ENCODE measurements at regions not wholly inside any gene's neighbourhood (a gene's known extent, or its start where the extent isn't known, plus 50 kb on each side); places are given as distances from the start of the nearest gene placed in this dataset.

DNA sequence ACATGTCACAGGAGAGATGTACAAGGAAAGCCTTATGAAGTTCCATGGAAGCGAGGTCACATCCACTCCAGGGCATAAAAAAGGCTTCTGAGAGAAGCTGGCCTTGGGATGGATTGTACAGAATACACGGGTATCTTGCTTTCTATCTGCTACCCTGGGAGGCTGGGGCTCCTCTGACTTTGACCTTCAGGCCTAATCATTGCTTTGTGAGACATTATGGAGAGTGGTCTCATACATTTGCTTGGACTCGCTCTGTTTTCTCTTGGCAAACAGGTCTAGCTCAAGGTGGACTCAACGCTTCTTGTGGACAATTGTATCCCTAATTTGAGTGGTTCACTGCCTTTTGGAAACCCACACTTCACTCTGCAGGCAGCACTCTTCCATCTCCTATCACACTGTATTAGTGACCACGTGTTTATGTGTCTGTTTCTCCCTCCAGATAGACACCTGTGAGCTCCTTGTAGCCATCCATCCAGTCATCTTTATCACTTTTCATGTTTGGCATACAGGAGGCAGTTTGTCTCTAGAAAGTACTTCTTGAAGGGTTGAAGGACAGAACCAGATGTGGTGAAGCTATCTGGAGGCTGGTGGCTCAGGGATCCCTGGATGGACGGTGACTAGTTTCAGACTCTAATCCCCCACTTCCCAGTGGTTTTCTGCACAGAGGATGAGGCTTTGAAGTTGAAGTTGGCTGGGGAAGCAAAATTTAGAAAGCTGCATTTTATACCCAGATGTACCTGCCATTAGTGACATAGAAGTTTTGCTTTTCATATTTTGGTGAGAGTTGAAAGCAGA lies 267.8 kb downstream of the CYRIA start (continued):
- no peak for TF ChIP-seq TEAD4 (IDR thresholded peaks at IDR 0.05; ENCODE audit: borderline replicate concordance, insufficient read depth)
- TF ChIP-seq IRF3 (IDR thresholded peaks at IDR 0.05; ENCODE audit: low read depth, low read length): no peak
- TF ChIP-seq, protein P1, sequence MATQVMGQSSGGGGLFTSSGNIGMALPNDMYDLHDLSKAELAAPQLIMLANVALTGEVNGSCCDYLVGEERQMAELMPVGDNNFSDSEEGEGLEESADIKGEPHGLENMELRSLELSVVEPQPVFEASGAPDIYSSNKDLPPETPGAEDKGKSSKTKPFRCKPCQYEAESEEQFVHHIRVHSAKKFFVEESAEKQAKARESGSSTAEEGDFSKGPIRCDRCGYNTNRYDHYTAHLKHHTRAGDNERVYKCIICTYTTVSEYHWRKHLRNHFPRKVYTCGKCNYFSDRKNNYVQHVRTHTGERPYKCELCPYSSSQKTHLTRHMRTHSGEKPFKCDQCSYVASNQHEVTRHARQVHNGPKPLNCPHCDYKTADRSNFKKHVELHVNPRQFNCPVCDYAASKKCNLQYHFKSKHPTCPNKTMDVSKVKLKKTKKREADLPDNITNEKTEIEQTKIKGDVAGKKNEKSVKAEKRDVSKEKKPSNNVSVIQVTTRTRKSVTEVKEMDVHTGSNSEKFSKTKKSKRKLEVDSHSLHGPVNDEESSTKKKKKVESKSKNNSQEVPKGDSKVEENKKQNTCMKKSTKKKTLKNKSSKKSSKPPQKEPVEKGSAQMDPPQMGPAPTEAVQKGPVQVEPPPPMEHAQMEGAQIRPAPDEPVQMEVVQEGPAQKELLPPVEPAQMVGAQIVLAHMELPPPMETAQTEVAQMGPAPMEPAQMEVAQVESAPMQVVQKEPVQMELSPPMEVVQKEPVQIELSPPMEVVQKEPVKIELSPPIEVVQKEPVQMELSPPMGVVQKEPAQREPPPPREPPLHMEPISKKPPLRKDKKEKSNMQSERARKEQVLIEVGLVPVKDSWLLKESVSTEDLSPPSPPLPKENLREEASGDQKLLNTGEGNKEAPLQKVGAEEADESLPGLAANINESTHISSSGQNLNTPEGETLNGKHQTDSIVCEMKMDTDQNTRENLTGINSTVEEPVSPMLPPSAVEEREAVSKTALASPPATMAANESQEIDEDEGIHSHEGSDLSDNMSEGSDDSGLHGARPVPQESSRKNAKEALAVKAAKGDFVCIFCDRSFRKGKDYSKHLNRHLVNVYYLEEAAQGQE (IDR thresholded peaks at IDR 0.05; ENCODE audit: low read depth, low read length): no peak
- TF ChIP-seq, protein P2, sequence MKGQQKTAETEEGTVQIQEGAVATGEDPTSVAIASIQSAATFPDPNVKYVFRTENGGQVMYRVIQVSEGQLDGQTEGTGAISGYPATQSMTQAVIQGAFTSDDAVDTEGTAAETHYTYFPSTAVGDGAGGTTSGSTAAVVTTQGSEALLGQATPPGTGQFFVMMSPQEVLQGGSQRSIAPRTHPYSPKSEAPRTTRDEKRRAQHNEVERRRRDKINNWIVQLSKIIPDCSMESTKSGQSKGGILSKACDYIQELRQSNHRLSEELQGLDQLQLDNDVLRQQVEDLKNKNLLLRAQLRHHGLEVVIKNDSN (IDR thresholded peaks at IDR 0.05; ENCODE audit: borderline replicate concordance, low read depth): no peak
- no peak for TF ChIP-seq JUND (IDR thresholded peaks at IDR 0.05)
- TF ChIP-seq TAF1 (IDR thresholded peaks at IDR 0.05; ENCODE audit: borderline replicate concordance, low read depth, low read length): no peak
- no peak for TF ChIP-seq NFIC (IDR thresholded peaks at IDR 0.05; ENCODE audit: borderline replicate concordance)
- TF ChIP-seq GABPA (IDR thresholded peaks at IDR 0.05; ENCODE audit: low read depth): no peak
- TF ChIP-seq RFX5 (IDR thresholded peaks at IDR 0.05; ENCODE audit: low read length): no peak
- no peak for TF ChIP-seq FOSL2 (IDR thresholded peaks at IDR 0.05; ENCODE audit: borderline replicate concordance, low read depth)
- no peak for TF ChIP-seq EZH2phosphoT487 (IDR thresholded peaks at IDR 0.05; ENCODE audit: borderline replicate concordance, low read depth)

DNA sequence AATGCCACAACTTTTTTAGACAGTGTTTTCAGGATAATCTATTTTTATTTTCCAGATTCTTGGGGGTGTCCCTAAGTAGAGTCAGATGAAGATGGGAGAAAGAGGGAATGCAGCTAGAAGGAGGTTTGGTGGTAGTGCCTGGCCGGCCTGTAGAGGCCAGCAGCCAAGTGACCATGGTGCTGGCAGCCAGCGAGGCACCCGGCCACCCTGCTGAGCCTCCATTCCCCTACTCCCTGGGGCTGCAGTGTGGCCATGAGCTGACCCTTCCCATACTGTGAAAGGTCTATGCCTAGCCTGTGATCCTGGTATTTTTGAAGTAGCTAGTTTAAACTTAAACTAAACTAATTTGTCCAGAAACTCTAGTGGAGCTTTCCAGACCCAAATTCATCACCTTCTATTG lies 268.6 kb downstream of the CYRIA start:
- CTCF ChIA-PET: interaction anchor here (0.9 to 1.6 kb wide), 5 partner anchors 10 to 458 kb away, joined by 3 to 5 read pairs (median 3); no protein-coding TSS in a partner anchor
- no peak overlapping the region for H3K9ac ChIP-seq
- no peak overlapping the region for H3K4me3 ChIP-seq (ENCODE audit: low read depth in 2 of 2, low read length in 1 of 2)
- no peak overlapping the region for H2AFZ ChIP-seq (ENCODE audit: low read depth)
- no peaks in the 10 kb centered on the region for H3K27me3 ChIP-seq (ENCODE audit: insufficient read depth)
- H3K79me2 ChIP-seq (ENCODE audit: insufficient read depth): no peaks in the 10 kb centered on the region
- no peaks in the 10 kb centered on the region for H3K36me3 ChIP-seq (replicated peaks in 1 of 2; ENCODE audit: control insufficient read depth in 1 of 2, insufficient read depth in 2 of 2, low read length in 1 of 2)
- no peak for DNase-seq
- 20% methylated on average over 3 of the region's 3 CpGs for WGBS (ENCODE audit: low lambda C conversion rate)
- no peaks in the 10 kb centered on the region for H3K9me3 ChIP-seq
- H3K9me2 ChIP-seq: no peaks in the 10 kb centered on the region
- POLR2A ChIA-PET: interaction anchor here (0.6 kb wide), 1 partner anchor 457 kb away, joined by 3 read pairs; no protein-coding TSS in a partner anchor
- H3K27ac ChIP-seq (ENCODE audit: low read depth in 2 of 2, low read length in 1 of 2): no peak overlapping the region
- peaks cover 0 to 32% of the 10 kb centered on the region in 2 experiments; a peak in 2 of 4 replicates for H3K4me1 ChIP-seq (ENCODE audit: control insufficient read depth in 1 of 2, insufficient read depth in 2 of 2, low read depth in 1 of 2, low read length in 1 of 2)
- no peaks in the 10 kb centered on the region for H3F3A ChIP-seq (replicated peaks; ENCODE audit: insufficient read depth)
- no peaks in the 10 kb centered on the region for H4K20me1 ChIP-seq (ENCODE audit: insufficient read depth)
- H3K4me2 ChIP-seq: no peak overlapping the region
- no peak for TF ChIP-seq MXI1 (IDR thresholded peaks at IDR 0.05; ENCODE audit: low read depth, low read length)
- no peak for TF ChIP-seq NRF1 (IDR thresholded peaks at IDR 0.05; ENCODE audit: low read depth, low read length)
- no peak for TF ChIP-seq SMC3 (IDR thresholded peaks at IDR 0.05; ENCODE audit: low read depth, low read length)
- TF ChIP-seq EZH2phosphoT487 (IDR thresholded peaks at IDR 0.05; ENCODE audit: borderline replicate concordance, low read depth): no peak
- TF ChIP-seq ELF1 (IDR thresholded peaks at IDR 0.05): no peak
- TF ChIP-seq CHD2 (IDR thresholded peaks at IDR 0.05; ENCODE audit: low read length, partially characterized antibody): no peak
- no peak for TF ChIP-seq GATA2 (CRISPR knock-in tag; IDR thresholded peaks at IDR 0.05)
- TF ChIP-seq SIN3A (IDR thresholded peaks at IDR 0.05; ENCODE audit: borderline replicate concordance, low read depth, low read length): no peak
- TF ChIP-seq CTCF (IDR thresholded peaks at IDR 0.05): no peak
- TF ChIP-seq EP300 (IDR thresholded peaks at IDR 0.05; ENCODE audit: borderline replicate concordance in 1 of 2, low read depth in 1 of 2, low read length in 1 of 2): no peak
- no peak for TF ChIP-seq FOXM1 (IDR thresholded peaks at IDR 0.05; ENCODE audit: low read depth)
- TF ChIP-seq FOXJ3 (CRISPR knock-in tag; IDR thresholded peaks at IDR 0.05): no peak
- TF ChIP-seq RCOR1 (IDR thresholded peaks at IDR 0.05; ENCODE audit: low read length): no peak
- TF ChIP-seq MEF2A (IDR thresholded peaks at IDR 0.05; ENCODE audit: borderline replicate concordance, low read depth): no peak
- TF ChIP-seq, protein P3, sequence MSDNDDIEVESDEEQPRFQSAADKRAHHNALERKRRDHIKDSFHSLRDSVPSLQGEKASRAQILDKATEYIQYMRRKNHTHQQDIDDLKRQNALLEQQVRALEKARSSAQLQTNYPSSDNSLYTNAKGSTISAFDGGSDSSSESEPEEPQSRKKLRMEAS (IDR thresholded peaks at IDR 0.05; ENCODE audit: low read depth): no peak
